GM19468 (cell line): ENCODE measurements at regions not wholly inside any gene's neighbourhood (a gene's known extent, or its start where the extent isn't known, plus 50 kb on each side); places are given as distances from the start of the nearest gene placed in this dataset.

ENCODE experiments used
- ATAC-seq: cut with Tn5 transposase; IDR thresholded peaks from one replicate; pipeline ENCODE4 v1.9.1; 2021; ENCODE audit warnings: mild to moderate bottlenecking, moderate library complexity, moderate number of reproducible peaks; ENCODE audit not compliant: unreplicated experiment; ENCODE audit errors: extremely low read depth

- no peak for ATAC-seq
These were observed 205.0 kb downstream of the BUD13 start for GRCh38 chr11:116567721-116568242.

- ATAC-seq = no peak
These were observed 209.1 kb downstream of the BUD13 start for GRCh38 chr11:116563712-116564047.

DNA sequence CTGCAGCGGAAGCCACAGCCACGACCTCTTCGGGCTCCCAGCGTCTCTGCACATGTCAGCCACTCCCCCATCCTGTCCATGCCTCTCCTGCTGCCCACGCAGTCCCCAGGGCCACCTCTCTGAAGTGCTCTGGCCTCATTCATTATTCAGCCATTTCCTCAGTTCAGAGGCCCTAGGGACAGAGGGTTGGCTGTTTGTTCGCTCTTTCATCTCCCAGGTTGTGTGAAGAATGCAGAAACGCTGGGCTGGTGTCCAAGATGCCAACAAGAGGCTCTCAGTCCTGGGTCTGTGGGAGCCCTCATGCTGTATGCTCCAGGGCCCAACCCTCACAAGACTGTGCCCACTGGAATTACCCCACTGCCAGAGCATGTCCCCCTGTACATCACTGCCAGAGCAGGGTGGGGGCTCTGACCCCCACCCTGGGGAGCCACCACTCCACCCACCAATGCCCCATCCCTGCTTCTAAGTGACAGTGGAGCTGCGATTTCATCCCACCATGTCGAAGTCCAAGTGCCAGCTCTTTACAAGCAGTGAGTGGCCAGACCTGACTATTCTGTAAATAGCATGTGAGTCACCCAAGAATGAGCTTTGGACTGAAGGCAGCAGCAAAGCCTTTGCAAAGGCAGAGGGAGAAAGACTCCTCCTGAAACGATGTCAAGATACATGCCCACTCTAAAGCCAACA is 209.6 kb downstream of the BUD13 start:
- no peak for ATAC-seq

DNA sequence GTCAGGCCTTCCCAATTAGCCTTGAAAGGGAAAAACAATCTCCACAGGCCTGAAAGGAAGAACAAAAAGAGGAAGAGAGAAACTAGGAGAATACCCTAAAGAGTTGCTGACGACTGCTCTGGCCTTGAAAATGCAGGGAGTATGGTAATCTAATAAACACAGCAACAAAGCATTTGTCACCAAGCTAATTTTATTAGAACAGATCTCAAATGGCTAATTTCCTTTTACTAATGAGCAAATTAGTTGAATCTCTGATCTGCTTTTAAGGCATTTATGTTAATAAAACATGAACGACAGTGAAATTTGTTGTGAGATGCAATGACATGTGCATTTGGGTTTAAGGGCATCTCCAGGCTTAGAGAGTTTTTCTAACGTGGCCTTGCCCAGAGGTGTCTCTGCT is 212.2 kb downstream of the BUD13 start:
- ATAC-seq = no peak

GRCh38 chr11:116558504-116559211 is 214.1 kb downstream of the BUD13 start:
- no peak for ATAC-seq

DNA sequence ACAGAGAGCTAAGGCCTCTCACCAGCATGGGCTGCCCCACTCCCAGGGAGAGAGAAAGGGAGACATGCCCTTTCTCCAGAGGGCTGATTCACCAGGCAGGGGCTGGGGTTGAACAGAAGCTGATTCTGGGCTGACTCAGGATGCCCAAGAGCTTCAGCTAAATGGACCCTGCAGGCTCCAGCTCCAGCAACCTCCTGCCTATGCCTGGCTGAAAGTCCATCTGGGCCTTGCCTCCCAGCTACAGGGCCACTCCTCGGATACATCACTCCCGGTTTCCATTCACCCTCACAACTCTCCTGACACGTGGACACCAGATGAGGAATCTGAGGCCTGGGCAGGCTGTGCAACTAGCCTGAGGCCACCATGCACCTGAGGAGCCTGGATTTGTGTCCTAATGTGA is 215.5 kb downstream of the BUD13 start:
- no peak for ATAC-seq

- no peak for ATAC-seq
These were observed 216.3 kb downstream of the BUD13 start for GRCh38 chr11:116556483-116556882.

DNA sequence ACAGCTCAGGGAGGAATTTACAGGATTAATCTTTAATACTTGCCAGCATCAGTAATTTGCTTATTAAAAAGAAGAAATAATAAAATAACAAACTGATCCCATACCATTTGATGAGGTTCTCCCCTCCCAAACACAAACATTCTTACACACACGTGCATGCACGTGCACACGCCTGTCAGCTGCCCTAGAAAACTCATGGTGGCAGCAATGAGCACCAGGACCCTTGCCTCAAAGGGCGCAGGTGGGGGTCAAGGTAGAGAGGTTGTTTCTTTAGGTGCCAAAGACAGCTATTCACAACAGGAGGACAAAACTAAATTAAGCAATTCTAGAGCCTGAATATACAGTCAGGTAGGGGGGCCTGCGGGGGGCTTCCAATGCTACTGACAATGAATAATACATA is 219.3 kb downstream of the BUD13 start:
- no peak for ATAC-seq

DNA sequence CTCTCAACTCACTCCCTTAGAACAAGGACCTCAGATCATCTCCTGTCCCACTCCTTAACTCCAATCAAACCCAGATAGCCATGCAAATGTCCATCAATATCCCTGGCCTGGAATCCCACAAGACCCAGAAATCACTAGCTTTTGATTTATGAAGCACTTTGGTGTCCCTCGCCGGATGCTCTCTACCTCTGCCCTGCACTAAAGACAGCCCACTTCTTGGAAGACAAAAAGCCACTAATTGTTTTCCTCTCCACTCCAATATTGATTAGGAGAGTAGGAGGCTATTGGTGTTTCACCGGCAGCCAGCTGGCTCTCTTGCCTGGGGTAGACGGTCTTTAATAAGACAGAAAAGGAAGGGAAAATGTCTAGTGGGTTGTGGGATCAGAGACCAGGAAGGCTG is 221.2 kb downstream of the BUD13 start:
- ATAC-seq = no peak

DNA sequence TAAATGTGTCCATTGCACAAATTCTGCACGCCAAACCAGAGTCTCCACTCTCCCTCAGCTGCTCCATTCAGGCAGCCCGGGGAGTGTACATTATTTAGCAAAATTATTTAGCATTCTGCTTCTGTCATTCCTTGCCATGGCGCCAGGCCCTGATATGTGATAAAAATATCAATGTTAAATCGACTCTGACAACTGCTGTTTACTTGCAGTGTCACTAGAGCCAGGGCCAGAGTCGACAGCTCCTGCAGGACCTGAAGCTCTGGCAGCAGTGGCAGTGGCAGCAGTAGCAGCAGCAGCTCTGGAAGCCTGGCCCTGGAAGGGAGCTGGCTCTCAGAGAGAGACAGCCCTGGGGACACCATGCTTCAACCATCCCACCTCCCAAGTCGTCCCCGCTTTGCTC is 224.5 kb downstream of the BUD13 start:
- no peak for ATAC-seq

DNA sequence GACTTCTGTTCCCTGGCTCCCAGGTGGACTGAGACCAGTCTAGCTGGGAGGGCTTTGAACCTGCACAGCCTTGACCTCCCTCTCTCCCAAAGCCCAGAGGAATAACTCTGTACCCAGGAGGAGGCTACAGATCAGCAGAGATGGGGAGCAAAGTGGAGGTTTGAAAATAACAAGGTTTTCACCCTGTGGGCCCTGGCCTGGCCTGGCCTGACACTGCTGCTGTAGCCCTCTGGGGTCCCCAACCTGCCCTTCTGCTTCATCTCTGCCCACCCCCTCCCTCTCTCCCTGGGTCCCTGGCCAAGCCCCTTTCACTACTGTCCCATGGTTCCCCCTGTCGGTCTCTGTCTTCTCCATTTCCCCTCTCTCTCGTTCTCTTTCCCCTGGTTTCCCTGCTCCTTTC is 225.2 kb downstream of the BUD13 start:
- ATAC-seq = no peak

GRCh38 chr11:116545912-116546311 is 226.9 kb downstream of the BUD13 start:
- no peak for ATAC-seq

GRCh38 chr11:116544721-116545120 is 228.1 kb downstream of the BUD13 start:
- no peak for ATAC-seq

DNA sequence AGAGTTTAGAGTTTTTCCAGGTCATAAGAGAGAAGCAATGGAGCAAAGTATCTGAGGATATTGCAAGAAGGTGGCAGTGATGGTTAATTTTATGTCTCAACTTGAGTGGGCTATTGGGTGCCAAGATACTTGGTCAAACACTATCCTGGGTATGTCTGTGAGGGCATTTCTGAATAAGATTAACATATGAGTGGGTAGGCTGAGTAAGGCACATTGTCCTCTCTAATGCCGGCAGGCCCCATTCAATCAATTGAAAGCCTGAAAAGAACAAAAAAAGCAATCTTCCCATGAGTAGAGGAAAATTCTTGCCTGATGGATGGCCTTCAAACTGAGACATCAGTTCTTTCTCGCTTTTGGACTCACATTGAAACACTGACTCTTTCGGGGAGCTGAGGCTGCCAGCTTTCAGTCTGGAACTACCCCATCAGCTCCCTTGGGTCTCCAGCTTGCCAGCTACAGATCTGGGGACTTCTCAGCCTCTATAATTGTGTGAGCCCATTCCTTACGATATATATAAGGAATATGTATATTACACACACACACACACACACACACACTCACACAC is 228.8 kb downstream of the BUD13 start:
- ATAC-seq = no peak

DNA sequence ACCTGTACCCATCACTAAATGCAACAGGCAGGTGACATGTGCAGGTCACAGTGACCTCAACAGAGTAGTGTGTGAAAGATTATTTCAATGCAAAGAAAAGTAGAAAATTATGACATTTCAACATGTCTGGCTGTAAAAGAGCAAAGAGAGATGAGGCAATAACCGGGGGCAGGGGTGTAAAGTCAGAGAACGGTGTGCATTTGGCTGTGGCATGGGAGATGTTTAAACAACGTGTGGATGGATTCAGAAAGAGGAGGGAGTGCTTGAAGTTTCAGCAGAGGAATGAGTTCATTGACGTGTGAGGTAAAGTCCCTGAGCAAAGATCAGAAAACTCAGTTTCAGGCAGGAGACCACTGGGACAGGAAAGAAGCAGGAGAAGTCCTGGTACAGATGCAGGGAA is 229.7 kb downstream of the BUD13 start:
- no peak for ATAC-seq

DNA sequence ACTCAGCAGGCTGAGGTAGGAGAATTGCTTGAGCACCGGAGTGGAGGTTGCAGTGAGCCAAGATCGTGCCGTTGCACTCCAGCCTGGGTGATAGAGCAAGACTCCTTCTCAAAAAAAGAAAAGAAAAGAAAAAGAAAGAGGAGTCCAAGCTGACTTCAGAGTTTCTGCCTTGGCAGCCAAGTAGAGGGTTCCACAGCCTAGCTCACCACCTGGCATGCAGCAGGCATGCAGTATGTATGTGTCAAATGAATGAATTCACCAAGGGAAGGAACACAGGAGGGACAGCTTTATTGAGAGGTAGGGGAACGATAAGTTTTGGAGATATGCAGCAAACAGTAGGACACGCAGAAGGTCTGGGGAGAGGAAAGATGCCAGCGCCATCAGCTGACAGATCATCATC is 230.4 kb downstream of the BUD13 start:
- ATAC-seq = no peak

DNA sequence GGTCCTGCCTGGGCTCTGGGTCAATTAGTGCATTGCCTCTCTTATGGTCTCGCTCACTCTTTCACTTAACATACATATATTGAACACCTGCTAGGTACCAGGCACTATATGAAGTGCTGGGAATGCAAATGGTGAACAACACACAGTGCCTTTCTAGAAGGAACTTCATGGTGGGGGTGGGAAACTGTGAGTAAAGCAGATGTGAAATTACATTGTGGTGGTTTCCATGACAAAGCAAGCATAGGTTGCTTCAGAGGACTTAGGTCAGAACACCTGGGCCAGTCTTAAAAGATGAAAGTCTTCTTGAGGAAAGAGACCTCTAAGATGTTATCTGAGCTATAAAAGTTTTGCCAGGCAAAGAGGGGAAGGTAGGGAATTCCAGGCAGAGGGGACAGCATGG is 231.3 kb downstream of the BUD13 start:
- no peak for ATAC-seq

DNA sequence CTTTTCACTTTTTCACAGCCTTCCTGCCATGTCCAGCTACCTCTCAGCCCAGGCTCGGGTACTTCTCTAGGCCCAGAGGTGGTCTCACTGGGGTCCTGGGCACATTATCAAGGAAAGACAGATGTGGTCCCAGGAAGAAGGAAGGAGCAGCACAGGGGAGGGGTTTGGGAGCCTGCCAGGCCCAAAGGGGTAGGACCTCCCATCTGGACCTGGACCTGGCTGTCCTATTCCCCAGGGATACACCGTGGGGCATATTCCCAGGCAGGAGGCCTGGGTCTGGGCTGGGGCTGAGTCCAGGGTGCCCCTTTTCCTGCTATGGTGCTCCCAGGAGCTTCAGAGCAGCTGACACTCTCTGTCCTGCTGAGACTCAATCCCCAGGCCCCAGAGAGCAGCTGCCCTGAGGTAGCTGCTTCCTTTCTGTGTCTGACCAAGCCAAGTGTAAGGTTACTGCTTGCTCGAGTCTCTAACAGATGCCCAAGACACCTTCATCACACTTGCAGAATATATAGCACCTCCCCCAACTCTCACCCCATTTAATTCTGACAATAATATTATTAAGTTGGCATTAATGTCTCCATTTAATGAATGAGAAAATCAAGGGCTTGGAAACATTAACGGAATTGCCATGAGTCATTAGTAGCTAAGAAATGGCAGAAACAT is 232.0 kb downstream of the BUD13 start:
- ATAC-seq = no peak

DNA sequence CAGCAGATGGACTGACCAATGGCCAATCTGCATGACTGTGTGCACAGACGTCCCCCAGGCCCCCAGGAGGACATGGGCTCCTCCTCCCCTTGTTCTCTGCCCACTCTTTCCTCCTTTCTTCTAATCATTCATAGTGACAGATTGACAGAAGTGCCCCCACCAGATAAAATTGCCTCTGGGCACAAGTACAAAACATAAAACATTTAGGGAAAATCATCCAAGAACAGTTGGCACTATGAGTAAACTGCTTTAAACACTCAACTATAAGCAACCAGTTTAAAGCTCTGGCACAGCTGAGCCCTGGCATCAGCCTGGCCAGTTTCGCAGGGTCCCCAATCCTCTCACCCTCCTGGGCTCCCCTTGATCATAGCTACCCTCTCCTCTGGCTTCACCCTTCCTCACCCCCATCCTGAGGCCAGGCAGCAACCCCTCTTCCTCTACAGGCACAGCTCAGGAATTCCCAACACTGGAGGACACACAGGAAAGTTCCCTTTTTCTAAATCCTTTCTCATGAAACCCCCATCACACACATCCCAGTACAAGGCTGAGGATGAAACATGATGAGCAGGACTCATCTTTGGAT is 232.9 kb downstream of the BUD13 start:
- ATAC-seq = no peak

- ATAC-seq = no peak
These were observed 233.6 kb downstream of the BUD13 start for GRCh38 chr11:116539211-116539610.

DNA sequence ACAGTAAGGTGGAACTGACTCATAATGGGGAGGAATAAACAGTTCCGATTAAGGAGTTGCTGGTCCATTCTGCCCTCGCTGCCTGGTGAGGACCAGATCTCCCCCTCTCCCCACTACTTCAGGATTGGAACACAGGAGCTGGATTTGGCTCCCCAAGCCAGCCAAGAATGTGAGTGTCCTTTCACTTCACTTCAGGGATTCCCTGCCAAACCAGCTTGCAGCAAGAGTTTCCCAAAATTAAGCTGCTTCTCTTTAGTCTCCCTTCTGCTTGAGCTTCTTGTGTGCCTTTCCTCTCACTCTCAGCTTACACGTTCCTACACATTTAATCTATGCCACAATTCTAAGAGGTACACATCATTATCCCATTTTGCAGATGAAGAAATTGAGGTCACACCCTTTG is 234.1 kb downstream of the BUD13 start:
- ATAC-seq = no peak
